ENCODE measurements at regions not wholly inside any gene's neighbourhood (a gene's known extent, or its start where the extent isn't known, plus 50 kb on each side); places are given as distances from the start of the nearest gene placed in this dataset.

DNA sequence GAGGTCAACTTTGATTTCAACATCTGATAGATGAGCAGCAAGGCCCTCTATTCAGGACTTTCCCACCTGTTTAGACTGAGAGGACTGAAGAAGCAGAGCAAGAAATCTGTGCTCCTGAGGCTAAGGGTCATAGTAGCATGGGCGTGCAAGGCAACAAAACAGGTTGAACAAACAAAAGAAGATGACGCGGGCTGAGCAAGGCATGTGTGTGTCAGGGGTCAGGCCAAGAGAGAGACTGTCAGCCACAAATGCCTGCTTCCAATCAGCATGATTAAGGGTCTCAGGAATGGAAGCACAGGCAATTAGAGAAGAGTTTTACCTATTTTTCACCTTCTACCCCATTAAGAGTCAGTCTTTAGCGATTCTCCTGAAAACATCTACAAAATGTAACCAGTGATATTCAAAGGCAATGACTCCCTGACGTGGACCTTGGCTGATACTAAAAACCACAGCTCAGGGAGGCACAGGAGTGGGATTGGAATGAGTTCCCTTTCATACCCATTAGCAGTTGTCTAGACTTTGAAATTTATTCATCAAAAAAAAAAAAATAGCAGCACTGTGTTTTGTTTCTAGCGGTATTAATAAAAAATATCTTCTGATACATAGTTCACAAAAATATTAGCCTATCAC is 81.9 kb downstream of the DYNAP start:
- Histone ChIP-seq H3K27ac (ENCODE audit: extremely low read depth, low read depth, low read length) (no peak overlapping the region), H3K36me3 (ENCODE audit: control insufficient read depth, insufficient read depth, low read length) (no peaks in the 10 kb centered on the region), H3K9ac (ENCODE audit: insufficient read depth in 1 of 2, low read depth in 2 of 2, low read length in 2 of 2) (no peak overlapping the region), H3K4me1 (replicated peaks in 1 of 2; ENCODE audit: control insufficient read depth in 2 of 2, insufficient read depth in 2 of 2, low read length in 2 of 2) (no peaks in the 10 kb centered on the region), H3K9me1 (ENCODE audit: control insufficient read depth, insufficient read depth, low read length) (no peaks in the 10 kb centered on the region), H3K4me3 (no peak overlapping the region), H2AFZ (ENCODE audit: low read depth, low read length) (no peak overlapping the region), H3K27me3 (ENCODE audit: control insufficient read depth in 2 of 2, insufficient read depth in 2 of 2, low read length in 2 of 2) (no peaks in the 10 kb centered on the region), H3K4me2 (ENCODE audit: insufficient read depth, low read length) (no peak overlapping the region), H3K9me3 (replicated peaks; ENCODE audit: control insufficient read depth, insufficient read depth, low read depth, low read length) (no peaks in the 10 kb centered on the region), H4K20me1 (replicated peaks; ENCODE audit: control insufficient read depth, insufficient read depth, low read length) (no peaks in the 10 kb centered on the region), H3K79me2 (ENCODE audit: control insufficient read depth, insufficient read depth, low read length) (no peaks in the 10 kb centered on the region)
- intact Hi-C loops (cut with micrococcal nuclease): loop anchor here (5.0 kb wide), 1 partner anchor 116 kb away; no protein-coding TSS in a partner anchor
- in situ Hi-C loops (cut with MboI): no loop called here
- ATAC-seq (no peak), DNase-seq (ENCODE audit: extremely low read depth in 1 of 4, low spot score in 3 of 4) (no peak), FAIRE-seq (no peak)
- ChIA-PET POLR2A (no interaction called here), CTCF (ENCODE audit: low intra/inter-chr PET ratio) (no interaction called here)
- 6% methylated on average over 6 of the region's 6 CpGs for WGBS (ENCODE audit: insufficient coverage, low coverage, missing lambda C conversion rate)
- no TSS peak for BruUV-seq (replicated peaks)
- TF ChIP-seq ZBTB8A (IDR thresholded peaks at IDR 0.05; ENCODE audit: partially characterized antibody) (no peak), ZNF133 (CRISPR knock-in tag; IDR thresholded peaks at IDR 0.05) (no peak), RERE (CRISPR knock-in tag; IDR thresholded peaks at IDR 0.05; ENCODE audit: borderline replicate concordance) (no peak), CBX8 (IDR thresholded peaks at IDR 0.05; ENCODE audit: borderline replicate concordance, extremely low read depth, low read depth, low read length, poor library complexity, severe bottlenecking) (no peak), BHLHE40 (IDR thresholded peaks at IDR 0.05; ENCODE audit: low read length) (no peak), U2AF2 (optimal IDR thresholded peaks at IDR 0.05; ENCODE audit: low read depth, low read length) (no peak), NR0B1 (IDR thresholded peaks at IDR 0.05; ENCODE audit: partially characterized antibody) (no peak), NR2F6 (CRISPR knock-in tag; IDR thresholded peaks at IDR 0.05) (no peak), ZNF175 (CRISPR knock-in tag; IDR thresholded peaks at IDR 0.05; ENCODE audit: low read depth) (no peak)
- TF ChIP-seq, protein P1, sequence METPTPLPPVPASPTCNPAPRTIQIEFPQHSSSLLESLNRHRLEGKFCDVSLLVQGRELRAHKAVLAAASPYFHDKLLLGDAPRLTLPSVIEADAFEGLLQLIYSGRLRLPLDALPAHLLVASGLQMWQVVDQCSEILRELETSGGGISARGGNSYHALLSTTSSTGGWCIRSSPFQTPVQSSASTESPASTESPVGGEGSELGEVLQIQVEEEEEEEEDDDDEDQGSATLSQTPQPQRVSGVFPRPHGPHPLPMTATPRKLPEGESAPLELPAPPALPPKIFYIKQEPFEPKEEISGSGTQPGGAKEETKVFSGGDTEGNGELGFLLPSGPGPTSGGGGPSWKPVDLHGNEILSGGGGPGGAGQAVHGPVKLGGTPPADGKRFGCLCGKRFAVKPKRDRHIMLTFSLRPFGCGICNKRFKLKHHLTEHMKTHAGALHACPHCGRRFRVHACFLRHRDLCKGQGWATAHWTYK (CRISPR knock-in tag; IDR thresholded peaks at IDR 0.05): no peak
- TF ChIP-seq, protein P2, sequence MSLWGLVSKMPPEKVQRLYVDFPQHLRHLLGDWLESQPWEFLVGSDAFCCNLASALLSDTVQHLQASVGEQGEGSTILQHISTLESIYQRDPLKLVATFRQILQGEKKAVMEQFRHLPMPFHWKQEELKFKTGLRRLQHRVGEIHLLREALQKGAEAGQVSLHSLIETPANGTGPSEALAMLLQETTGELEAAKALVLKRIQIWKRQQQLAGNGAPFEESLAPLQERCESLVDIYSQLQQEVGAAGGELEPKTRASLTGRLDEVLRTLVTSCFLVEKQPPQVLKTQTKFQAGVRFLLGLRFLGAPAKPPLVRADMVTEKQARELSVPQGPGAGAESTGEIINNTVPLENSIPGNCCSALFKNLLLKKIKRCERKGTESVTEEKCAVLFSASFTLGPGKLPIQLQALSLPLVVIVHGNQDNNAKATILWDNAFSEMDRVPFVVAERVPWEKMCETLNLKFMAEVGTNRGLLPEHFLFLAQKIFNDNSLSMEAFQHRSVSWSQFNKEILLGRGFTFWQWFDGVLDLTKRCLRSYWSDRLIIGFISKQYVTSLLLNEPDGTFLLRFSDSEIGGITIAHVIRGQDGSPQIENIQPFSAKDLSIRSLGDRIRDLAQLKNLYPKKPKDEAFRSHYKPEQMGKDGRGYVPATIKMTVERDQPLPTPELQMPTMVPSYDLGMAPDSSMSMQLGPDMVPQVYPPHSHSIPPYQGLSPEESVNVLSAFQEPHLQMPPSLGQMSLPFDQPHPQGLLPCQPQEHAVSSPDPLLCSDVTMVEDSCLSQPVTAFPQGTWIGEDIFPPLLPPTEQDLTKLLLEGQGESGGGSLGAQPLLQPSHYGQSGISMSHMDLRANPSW (CRISPR knock-in tag; IDR thresholded peaks at IDR 0.05): no peak
